HUES64 (cell line): ENCODE measurements at regions not wholly inside any gene's neighbourhood (a gene's known extent, or its start where the extent isn't known, plus 50 kb on each side); places are given as distances from the start of the nearest gene placed in this dataset.

Source experiments
- H3K27ac ChIP-seq: 2 replicates; pipeline ENCODE4 v1.7.0; 2013; ENCODE audit warnings: low read depth, low read length, inconsistent platforms
- H3K27me3 ChIP-seq: 2 replicates; pipeline ENCODE4 v1.6.1; 2013; ENCODE audit warnings: mild to moderate bottlenecking, low read length; ENCODE audit not compliant: insufficient read depth
- H3K36me3 ChIP-seq: 2 replicates; pipeline ENCODE4 v1.6.1; 2013; ENCODE audit warnings: mild to moderate bottlenecking, low read length; ENCODE audit not compliant: insufficient read depth
- H3K4me1 ChIP-seq: 2 replicates; pipeline ENCODE4 v1.6.1; 2013; ENCODE audit warnings: mild to moderate bottlenecking, low read length, moderate library complexity; ENCODE audit not compliant: insufficient read depth
- H3K4me3 ChIP-seq: 2 replicates; pipeline ENCODE4 v1.5.1; 2013; ENCODE audit warnings: mild to moderate bottlenecking, low read length, moderate library complexity
- H3K9ac ChIP-seq: 2 replicates; pipeline ENCODE4 v1.6.1; 2013; ENCODE audit warnings: mild to moderate bottlenecking, low read depth, low read length
- H3K9me3 ChIP-seq: 2 replicates; pipeline ENCODE4 v1.6.1; 2013; ENCODE audit warnings: low read depth, low read length; ENCODE audit not compliant: insufficient read depth
- WGBS: fragments of 150-250, 120-280 bp; methylation state at CpG from one replicate; pipeline ENCODE4 v1.1.7; 2013; ENCODE audit warnings: missing lambda C conversion rate; 5-methylcytosine and 5-hydroxymethylcytosine counted together

GRCh38 chr3:15952543-15953175, 154.9 kb upstream of the ANKRD28 start:
- Histone ChIP-seq H3K27ac (no peak overlapping the region), H3K36me3 (no peaks in the 10 kb centered on the region), H3K4me3 (no peak overlapping the region), H3K9ac (no peak overlapping the region), H3K4me1 (no peaks in the 10 kb centered on the region; the same call in 1 of the 2 replicates), H3K9me3 (no peaks in the 10 kb centered on the region), H3K27me3 (no peaks in the 10 kb centered on the region)
- 92% methylated on average over 2 of the region's 2 CpGs for WGBS

DNA sequence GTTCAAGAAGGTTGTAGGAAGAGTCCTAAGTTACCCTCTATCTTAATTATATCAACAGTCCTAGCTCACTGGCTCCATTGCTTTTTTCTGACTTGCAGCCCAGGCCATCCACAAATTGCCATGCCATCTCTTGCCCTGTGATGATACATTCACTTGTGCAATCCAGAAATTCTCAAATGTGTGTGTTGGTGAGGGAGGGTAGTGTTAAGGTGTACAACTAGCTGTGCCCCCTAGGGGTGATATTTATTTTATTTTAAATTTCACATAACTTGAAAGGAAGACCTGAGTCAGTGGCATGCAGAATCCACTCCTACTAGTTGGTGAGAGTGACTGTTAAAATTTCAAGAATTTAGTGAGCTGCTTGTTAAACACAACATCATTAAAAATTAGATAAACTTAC, 156.1 kb upstream of the ANKRD28 start:
- Histone ChIP-seq H3K27ac (no peak overlapping the region), H3K36me3 (no peaks in the 10 kb centered on the region), H3K9ac (no peak overlapping the region), H3K27me3 (no peaks in the 10 kb centered on the region), H3K9me3 (no peaks in the 10 kb centered on the region), H3K4me3 (no peak overlapping the region), H3K4me1 (no peaks in the 10 kb centered on the region; the same call in 1 of the 2 replicates)

GRCh38 chr3:15955968-15956367, 158.2 kb upstream of the ANKRD28 start:
- H3K4me1 ChIP-seq, result no peaks in the 10 kb centered on the region; the same call in 1 of the 2 replicates
- no peak overlapping the region for H3K4me3 ChIP-seq
- no peaks in the 10 kb centered on the region for H3K9me3 ChIP-seq
- no peak overlapping the region for H3K27ac ChIP-seq
- H3K27me3 ChIP-seq, result no peaks in the 10 kb centered on the region
- no peak overlapping the region for H3K9ac ChIP-seq
- 93% methylated on average over 1 of the region's 1 CpG for WGBS
- H3K36me3 ChIP-seq, result no peaks in the 10 kb centered on the region

- WGBS, result 98% methylated on average over 3 of the region's 3 CpGs
- Histone ChIP-seq H3K4me1 (no peaks in the 10 kb centered on the region; the same call in 1 of the 2 replicates), H3K36me3 (no peaks in the 10 kb centered on the region), H3K9me3 (no peaks in the 10 kb centered on the region), H3K4me3 (no peak overlapping the region), H3K9ac (no peak overlapping the region), H3K27ac (no peak overlapping the region), H3K27me3 (no peaks in the 10 kb centered on the region)
Measured at GRCh38 chr3:15958692-15959433, 161.1 kb upstream of the ANKRD28 start.

GRCh38 chr3:15959434-15959811, 161.6 kb upstream of the ANKRD28 start:
- no peaks in the 10 kb centered on the region; the same call in 1 of the 2 replicates for H3K4me1 ChIP-seq
- H3K27ac ChIP-seq, result no peak overlapping the region

GRCh38 chr3:15964605-15965442, 167.0 kb upstream of the ANKRD28 start:
- whole genome bisulfite sequencing, result 72% methylated on average over 17 of the region's 17 CpGs
- H3K9ac ChIP-seq, result no peak overlapping the region
- no peaks in the 10 kb centered on the region for H3K36me3 ChIP-seq
- no peaks in the 10 kb centered on the region for H3K9me3 ChIP-seq
- no peaks in the 10 kb centered on the region for H3K27me3 ChIP-seq
- peak overlapping the region; percentile 71 for H3K27ac ChIP-seq
- H3K4me1 ChIP-seq, result peaks cover 5% of the 10 kb centered on the region
- no peak overlapping the region for H3K4me3 ChIP-seq

More at GRCh38 chr3:15959434-15959811, 161.6 kb upstream of the ANKRD28 start:
- Histone ChIP-seq H3K27me3 (no peaks in the 10 kb centered on the region), H3K9me3 (no peaks in the 10 kb centered on the region), H3K4me3 (no peak overlapping the region), H3K36me3 (no peaks in the 10 kb centered on the region), H3K9ac (no peak overlapping the region)
- 89% methylated on average over 2 of the region's 2 CpGs for WGBS

DNA sequence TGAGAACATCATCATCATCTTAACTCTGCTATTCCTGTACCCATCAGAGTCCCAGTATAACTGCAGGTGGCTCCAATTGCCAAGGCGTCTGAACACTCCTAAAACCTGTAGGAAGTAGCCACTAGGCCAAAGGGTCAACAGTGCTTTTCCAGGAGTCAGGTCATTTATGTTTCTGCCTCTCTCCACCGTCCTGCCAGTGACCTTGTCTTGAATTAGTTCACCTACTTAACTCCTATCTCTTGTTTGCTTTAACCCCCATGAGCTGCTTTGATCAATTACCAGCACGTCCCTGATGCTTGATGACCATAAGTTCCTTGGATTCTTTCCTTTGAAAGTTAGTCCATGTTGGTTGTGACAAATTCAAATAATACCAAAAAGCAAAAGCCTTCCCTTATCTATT, 169.8 kb upstream of the ANKRD28 start:
- no peaks in the 10 kb centered on the region for H3K9me3 ChIP-seq
- H3K4me3 ChIP-seq, result no peak overlapping the region
- no peaks in the 10 kb centered on the region for H3K27me3 ChIP-seq
- 54% methylated on average over 3 of the region's 3 CpGs for WGBS
- no peak overlapping the region for H3K9ac ChIP-seq
- no peaks in the 10 kb centered on the region for H3K36me3 ChIP-seq
- H3K4me1 ChIP-seq, result peaks cover 5% of the 10 kb centered on the region
- no peak overlapping the region for H3K27ac ChIP-seq

GRCh38 chr3:15969874-15970640, 172.3 kb upstream of the ANKRD28 start:
- Histone ChIP-seq H3K9ac (no peak overlapping the region), H3K27me3 (no peaks in the 10 kb centered on the region), H3K27ac (no peak overlapping the region), H3K4me3 (no peak overlapping the region), H3K36me3 (no peaks in the 10 kb centered on the region), H3K9me3 (no peaks in the 10 kb centered on the region), H3K4me1 (peaks cover 3% of the 10 kb centered on the region; the same call in 1 of the 2 replicates)
- 91% methylated on average over 5 of the region's 5 CpGs for WGBS

DNA sequence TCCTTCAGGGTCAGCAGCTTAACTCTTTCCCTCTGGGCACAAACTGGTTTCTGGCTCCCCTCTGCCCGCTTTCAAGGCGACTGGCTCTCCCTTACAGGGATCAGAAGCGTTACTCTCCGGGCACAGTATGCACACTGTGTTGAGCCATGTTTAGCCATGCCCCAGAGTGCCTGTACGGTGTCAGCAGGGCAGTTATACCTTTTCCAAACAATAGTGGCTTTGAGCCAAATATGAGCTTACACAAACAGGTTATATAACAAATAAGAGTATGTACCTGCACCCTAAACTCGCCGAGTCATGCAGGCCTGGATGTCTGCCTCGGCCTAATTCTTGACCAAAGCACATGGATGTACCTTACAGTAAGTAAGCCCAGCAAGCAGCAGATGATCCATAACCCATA, 175.6 kb upstream of the ANKRD28 start:
- Histone ChIP-seq H3K9ac (no peak overlapping the region), H3K36me3 (no peaks in the 10 kb centered on the region), H3K9me3 (no peaks in the 10 kb centered on the region), H3K27me3 (no peaks in the 10 kb centered on the region), H3K4me1 (no peaks in the 10 kb centered on the region), H3K4me3 (no peak overlapping the region), H3K27ac (no peak overlapping the region)
- WGBS, result 95% methylated on average over 8 of the region's 8 CpGs

GRCh38 chr3:15973940-15974339, 176.2 kb upstream of the ANKRD28 start:
- 94% methylated on average over 1 of the region's 1 CpG for WGBS
- H3K4me1 ChIP-seq, result no peaks in the 10 kb centered on the region
- H3K27me3 ChIP-seq, result no peaks in the 10 kb centered on the region
- H3K9ac ChIP-seq, result no peak overlapping the region
- no peak overlapping the region for H3K27ac ChIP-seq
- H3K4me3 ChIP-seq, result no peak overlapping the region
- H3K36me3 ChIP-seq, result no peaks in the 10 kb centered on the region
- H3K9me3 ChIP-seq, result no peaks in the 10 kb centered on the region
